K562 (cell line): ENCODE measurements at regions not wholly inside any gene's neighbourhood (a gene's known extent, or its start where the extent isn't known, plus 50 kb on each side); places are given as distances from the start of the nearest gene placed in this dataset.
"Not testable (repeated sequence)": the region's sequence is repeated elsewhere in the genome, so short reads cannot be mapped to it uniquely, and the experiment has no call there.

Experiments
- ATAC-seq: fragments of 200-7000 bp; cut with Tn5 transposase; 3 replicates; pipeline ENCODE4 v1.9.1; 2020; ENCODE audit warnings: moderate library complexity
- BruUV-seq: library from RNA; stranded (reverse); fragments of 400-500 nt; replicated peaks from 2 replicates; lab custom pipeline; 2021; lab: Mats Ljungman, UMichigan
- CTCF ChIA-PET: fragments of 300-600 bp; formaldehyde crosslinking; extraction: SDS; loops from one replicate; lab custom pipeline; 2021; ENCODE audit warnings: low intra/inter-chr PET ratio; lab: Yijun Ruan, JAX
- POLR2A ChIA-PET: fragments of 300-600, 350-650 bp; sonication (Branson Sonifier 250); formaldehyde crosslinking; extraction: SDS; loops from one replicate; lab custom pipeline; 2021; ENCODE audit warnings: antibody characterized with exemption, inconsistent platforms; lab: Yijun Ruan, JAX
- DNase-seq, 4 experiments: peaks; one replicate each; pipeline versions ENCODE4 v3.0.0 to v3.0.0-alpha.2; 2011 to 2018; ENCODE audit warnings: low spot score in 3 of 4, mixed read lengths in 3 of 4; ENCODE audit errors: extremely low read depth in 1 of 4
- FAIRE-seq: peaks from 2 replicates; lab custom pipeline; 2011; peaks lifted over from hg19 to GRCh38; lab: Jason Lieb, UNC
- H2AFZ ChIP-seq: 2 replicates; pipeline ENCODE4 v1.6.0; 2011; ENCODE audit warnings: low read depth, low read length, control low read depth, inconsistent platforms
- H3K27ac ChIP-seq: fragments of 200-600 bp; 3 replicates; pipeline ENCODE4 v1.8.0; 2011; ENCODE audit warnings: low read depth, mild to moderate bottlenecking, control low read depth, inconsistent platforms, low read length, moderate library complexity, mixed read lengths; ENCODE audit errors: extremely low read depth
- H3K27me3 ChIP-seq, 2 experiments: fragments of 300-600 bp in 1 of 2; 2 replicates in 1 of 2; 3 replicates in 1 of 2; pipeline versions ENCODE4 v1.6.0 to v1.8.0; 2011; ENCODE audit warnings: inconsistent platforms in 2 of 2, low read length in 2 of 2, mild to moderate bottlenecking in 1 of 2, mixed read lengths in 1 of 2, moderate library complexity in 1 of 2; ENCODE audit not compliant: control insufficient read depth in 2 of 2, insufficient read depth in 2 of 2
- H3K36me3 ChIP-seq: fragments of 300-600 bp; 3 replicates; pipeline ENCODE4 v1.8.0; 2011; ENCODE audit warnings: mild to moderate bottlenecking, low read length, inconsistent platforms; ENCODE audit not compliant: control insufficient read depth, insufficient read depth
- H3K4me1 ChIP-seq, 2 experiments: fragments of 200-600 bp in 1 of 2; replicated peaks in 1 of 2; 2 replicates in 1 of 2; 3 replicates in 1 of 2; pipeline versions ENCODE4 v1.5.1 to v1.8.0; 2011; ENCODE audit warnings: inconsistent platforms in 2 of 2, low read length in 2 of 2, mild to moderate bottlenecking in 1 of 2, mixed read lengths in 1 of 2, moderate library complexity in 1 of 2; ENCODE audit not compliant: control insufficient read depth in 2 of 2, insufficient read depth in 2 of 2
- H3K4me2 ChIP-seq: 2 replicates; pipeline ENCODE4 v1.6.1; 2011; ENCODE audit warnings: low read length, control low read depth, inconsistent platforms, mixed read lengths; ENCODE audit not compliant: insufficient read depth
- H3K4me3 ChIP-seq: fragments of 200-600 bp; sonication (generic), shearing (Covaris generic); 2 replicates; pipeline ENCODE4 v1.5.1; 2016; ENCODE audit warnings: control low read depth, inconsistent platforms
- H3K79me2 ChIP-seq: fragments of 200-600 bp; 3 replicates; pipeline ENCODE4 v1.8.0; 2011; ENCODE audit warnings: low read length, inconsistent platforms; ENCODE audit not compliant: control insufficient read depth, insufficient read depth
- H3K9ac ChIP-seq, 2 experiments: 2 replicates each; pipeline versions ENCODE4 v1.6.0 to v1.6.1; 2011; ENCODE audit warnings: low read depth in 2 of 2, low read length in 2 of 2, control low read depth in 1 of 2, inconsistent platforms in 1 of 2, mild to moderate bottlenecking in 1 of 2, mixed read lengths in 1 of 2; ENCODE audit not compliant: insufficient read depth in 1 of 2
- H3K9me1 ChIP-seq: one replicate; pipeline ENCODE4 v1.6.0; 2011; ENCODE audit warnings: inconsistent platforms, mild to moderate bottlenecking, low read length, moderate library complexity; ENCODE audit not compliant: control insufficient read depth, insufficient read depth
- H3K9me3 ChIP-seq: replicated peaks from 2 replicates; pipeline ENCODE4 v1.5.1; 2011; ENCODE audit warnings: low read depth, low read length, inconsistent platforms; ENCODE audit not compliant: control insufficient read depth, insufficient read depth
- H4K20me1 ChIP-seq: replicated peaks from 2 replicates; pipeline ENCODE4 v1.6.1; 2011; ENCODE audit warnings: low read length, inconsistent platforms, mixed read lengths; ENCODE audit not compliant: control insufficient read depth, insufficient read depth
- ZC3H11A ChIP-seq: IDR thresholded peaks from 2 replicates; pipeline ENCODE4 v1.6.1; 2012; ENCODE audit warnings: low read depth, low read length, improper control_type of control experiment
- ZNF263 ChIP-seq: sonication (generic); formaldehyde crosslinking; IDR thresholded peaks from 2 replicates; pipeline ENCODE4 v1.8.0; 2022; ENCODE audit warnings: mild to moderate bottlenecking, missing genetic modification reagents, borderline replicate concordance
- WGBS: fragments of 100-300 bp; shearing (Covaris generic); methylation state at CpG from one replicate; pipeline ENCODE4 v1.1.6; 2016; ENCODE audit warnings: low coverage, mixed read lengths; ENCODE audit not compliant: insufficient coverage; ENCODE audit errors: missing lambda C conversion rate; 5-methylcytosine and 5-hydroxymethylcytosine counted together
- in situ Hi-C: fragments of 300-500 bp; cut with MboI; formaldehyde crosslinking; loops from 4 replicates; pipeline ENCODE4 v1.15.0; 2018; ENCODE audit warnings: inconsistent platforms, mixed read lengths
- intact Hi-C: fragments of 100-400 bp; cut with micrococcal nuclease; formaldehyde crosslinking; loops from 2 replicates; pipeline ENCODE4 v1.14.2; 2022
- TF ChIP-seq, protein P1 (sequence below): sonication (generic); formaldehyde crosslinking; IDR thresholded peaks from 2 replicates; pipeline ENCODE4 v1.5.0; 2020; ENCODE audit warnings: missing genetic modification reagents

DNA sequence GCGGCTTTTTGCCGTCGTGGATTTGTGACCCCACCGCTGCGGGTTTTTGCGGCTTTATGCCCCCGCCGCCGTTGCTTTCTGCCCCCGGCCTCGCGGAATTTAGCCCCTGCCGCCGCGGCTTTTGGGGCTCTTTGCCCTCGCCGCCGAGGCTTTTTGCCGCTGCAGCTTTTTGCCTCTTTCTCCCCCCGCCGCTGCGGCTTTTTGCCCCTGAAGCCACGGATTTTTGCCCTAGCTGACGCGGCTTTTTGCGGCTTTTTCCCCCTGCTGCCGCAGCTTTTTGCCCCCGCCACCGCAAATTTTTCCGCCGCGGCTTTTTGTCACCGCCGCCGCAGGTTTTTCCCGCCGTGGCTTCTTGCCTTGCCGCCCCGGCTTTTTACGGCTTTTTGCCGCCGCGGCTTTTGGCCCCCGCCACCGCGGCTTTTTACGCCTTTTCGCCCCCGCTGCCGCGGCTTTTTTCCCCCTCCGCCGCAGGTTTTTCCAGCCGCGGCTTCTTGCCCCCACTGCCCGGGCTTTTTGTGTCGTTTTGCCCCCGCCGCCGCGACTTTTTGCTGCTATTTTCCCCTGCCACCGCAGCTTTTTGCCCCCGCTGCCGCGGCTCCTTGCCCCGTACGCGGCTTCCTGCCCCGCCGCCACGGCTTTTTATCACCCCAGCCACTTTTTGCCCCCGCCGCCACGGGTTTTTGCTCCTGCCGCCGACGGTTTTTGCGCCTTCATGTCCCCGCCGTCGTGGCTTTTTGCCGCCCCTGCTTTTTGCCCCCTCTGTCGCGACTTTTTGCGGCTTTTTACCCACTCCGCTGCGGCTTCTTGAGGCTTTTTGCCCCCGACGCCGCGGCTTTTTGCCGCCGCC lies 3933.6 kb downstream of the SRGAP2C start:
- no peak for DNase-seq
- FAIRE-seq, result no peak
- ATAC-seq, result no peak
- BruUV-seq, result no TSS peak
- Histone ChIP-seq H3K4me3 (no peak overlapping the region), H3K9me3 (no peaks in the 10 kb centered on the region), H3K9ac (no peak overlapping the region), H3K27ac (no peak overlapping the region), H3K4me1 (no peaks in the 10 kb centered on the region), H3K79me2 (no peaks in the 10 kb centered on the region), H2AFZ (no peak overlapping the region)
- WGBS, result 46% methylated on average over 39 of the region's 93 CpGs
- intact Hi-C loops, result no loop called here
- TF ChIP-seq, protein P1, sequence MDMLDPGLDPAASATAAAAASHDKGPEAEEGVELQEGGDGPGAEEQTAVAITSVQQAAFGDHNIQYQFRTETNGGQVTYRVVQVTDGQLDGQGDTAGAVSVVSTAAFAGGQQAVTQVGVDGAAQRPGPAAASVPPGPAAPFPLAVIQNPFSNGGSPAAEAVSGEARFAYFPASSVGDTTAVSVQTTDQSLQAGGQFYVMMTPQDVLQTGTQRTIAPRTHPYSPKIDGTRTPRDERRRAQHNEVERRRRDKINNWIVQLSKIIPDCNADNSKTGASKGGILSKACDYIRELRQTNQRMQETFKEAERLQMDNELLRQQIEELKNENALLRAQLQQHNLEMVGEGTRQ (CRISPR knock-in tag), result no peak
- no peak for TF ChIP-seq ZC3H11A
- TF ChIP-seq, all 486 proteins: peak for 0
- POLR2A ChIA-PET, result no interaction called here
- CTCF ChIA-PET, result no interaction called here
- Histone ChIP-seq H3K27me3 (no peaks in the 10 kb centered on the region), H4K20me1 (no peaks in the 10 kb centered on the region), H3K4me2 (no peak overlapping the region), H3K9me1 (no peaks in the 10 kb centered on the region), H3K36me3 (no peaks in the 10 kb centered on the region)
- in situ Hi-C loops, result no loop called here

DNA sequence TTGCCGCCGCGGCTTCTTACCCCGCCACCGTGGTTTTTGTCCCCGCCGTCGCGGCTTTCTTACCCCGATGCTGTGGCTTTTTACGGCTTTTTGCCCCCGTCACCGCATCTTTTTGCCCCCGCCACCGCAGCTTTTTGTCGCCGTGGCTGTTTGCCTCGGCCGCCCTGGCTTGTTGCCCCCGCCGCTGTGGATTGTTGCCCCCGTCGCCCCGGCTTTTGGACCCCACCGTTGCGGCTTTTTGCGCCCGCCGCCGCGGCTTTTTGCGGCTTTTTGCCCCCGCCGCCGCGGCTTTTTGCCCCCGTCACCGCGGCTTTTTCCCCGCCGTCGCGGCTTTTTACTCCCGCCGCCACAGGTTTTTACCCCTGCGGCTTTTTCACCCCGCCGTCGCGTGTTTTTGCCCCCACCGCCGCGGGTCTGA lies 3934.3 kb downstream of the SRGAP2C start:
- no peak overlapping the region for H3K27ac ChIP-seq
- BruUV-seq, result no TSS peak
- in situ Hi-C loops, result no loop called here
- ATAC-seq (no peak), FAIRE-seq (no peak), DNase-seq (no peak)
- no peaks in the 10 kb centered on the region for H3K79me2 ChIP-seq
- H3K4me2 ChIP-seq, result no peak overlapping the region
- no peak overlapping the region for H2AFZ ChIP-seq
- no peaks in the 10 kb centered on the region for H4K20me1 ChIP-seq
- 62% methylated on average over 39 of the region's 53 CpGs for WGBS
- no peak overlapping the region for H3K9ac ChIP-seq
- intact Hi-C loops, result no loop called here
- no peaks in the 10 kb centered on the region for H3K36me3 ChIP-seq
- POLR2A ChIA-PET, result no interaction called here
- H3K27me3 ChIP-seq, result no peaks in the 10 kb centered on the region
- H3K4me1 ChIP-seq, result no peaks in the 10 kb centered on the region
- no peaks in the 10 kb centered on the region for H3K9me1 ChIP-seq
- no peak overlapping the region for H3K4me3 ChIP-seq
- no peaks in the 10 kb centered on the region for H3K9me3 ChIP-seq
- TF ChIP-seq ZNF263 (no peak), ZC3H11A (no peak)
- CTCF ChIA-PET, result no interaction called here

DNA sequence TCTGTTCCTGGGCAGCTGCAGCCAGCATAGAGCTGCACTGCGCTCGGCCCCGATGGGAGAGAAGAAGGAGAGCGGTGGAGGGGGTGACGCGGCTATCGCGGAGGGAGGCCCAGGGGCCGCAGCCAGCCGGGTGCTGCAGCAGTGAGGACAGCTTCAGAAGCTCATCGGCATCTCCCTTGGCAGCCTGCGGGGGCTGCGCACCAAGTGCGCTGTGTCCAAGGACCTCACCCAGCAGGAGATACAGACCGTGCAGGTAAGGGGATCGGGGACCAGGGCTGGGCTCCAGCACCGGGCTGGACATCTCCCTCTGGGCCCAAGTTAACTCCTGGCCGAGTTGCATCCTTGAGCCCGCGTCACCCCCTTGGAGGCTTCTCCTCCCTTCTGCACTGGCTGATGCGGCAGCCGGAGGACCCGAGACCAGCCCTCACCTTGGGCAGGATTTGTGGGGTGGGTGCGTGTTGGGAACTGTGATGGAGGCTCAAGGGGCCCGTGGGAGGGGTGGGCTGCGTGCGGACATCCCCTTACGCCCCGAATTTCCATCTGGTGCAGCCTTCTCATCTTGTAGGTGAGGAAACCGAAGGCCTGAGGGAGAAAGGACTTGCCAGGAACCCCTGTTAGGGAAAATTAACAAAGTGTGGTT lies 3934.9 kb downstream of the SRGAP2C start:
- H2AFZ ChIP-seq, H3K4me3 ChIP-seq, H3K4me2 ChIP-seq, H3K36me3 ChIP-seq, H3K9me3 ChIP-seq, BruUV-seq, H3K4me1 ChIP-seq, H4K20me1 ChIP-seq, H3K9me1 ChIP-seq, intact Hi-C loops, CTCF ChIA-PET, ATAC-seq, POLR2A ChIA-PET, in situ Hi-C loops, DNase-seq, H3K79me2 ChIP-seq, H3K9ac ChIP-seq, FAIRE-seq, H3K27me3 ChIP-seq, H3K27ac ChIP-seq: not testable (repeated sequence)
- 21% methylated on average over 19 of the region's 30 CpGs for WGBS
